Skin epidermis (tissue), 12 donors: ENCODE measurements at regions not wholly inside any gene's neighbourhood (a gene's known extent, or its start where the extent isn't known, plus 50 kb on each side); places are given as distances from the start of the nearest gene placed in this dataset.
A peak's percentile ranks its signal among the peaks of the same experiment; 100 is the strongest.
"Not testable (repeated sequence)": the region's sequence is repeated elsewhere in the genome, so short reads cannot be mapped to it uniquely, and the experiment has no call there.

Experiments used
- H3K27ac ChIP-seq, 21 experiments: fragments of 200-600 bp; sonication (generic) in 11 of 21; one replicate each; pipeline ENCODE4 v1.5.0; 2020; ENCODE audit warnings: mild to moderate bottlenecking in 3 of 21, inconsistent platforms in 2 of 21, moderate library complexity in 2 of 21
- H3K4me3 ChIP-seq, 7 experiments: fragments of 200-600 bp; sonication (generic) in 2 of 7; one replicate each; pipeline ENCODE4 v1.5.0; 2020; ENCODE audit warnings: inconsistent platforms in 2 of 7, mild to moderate bottlenecking in 2 of 7, moderate library complexity in 1 of 7

DNA sequence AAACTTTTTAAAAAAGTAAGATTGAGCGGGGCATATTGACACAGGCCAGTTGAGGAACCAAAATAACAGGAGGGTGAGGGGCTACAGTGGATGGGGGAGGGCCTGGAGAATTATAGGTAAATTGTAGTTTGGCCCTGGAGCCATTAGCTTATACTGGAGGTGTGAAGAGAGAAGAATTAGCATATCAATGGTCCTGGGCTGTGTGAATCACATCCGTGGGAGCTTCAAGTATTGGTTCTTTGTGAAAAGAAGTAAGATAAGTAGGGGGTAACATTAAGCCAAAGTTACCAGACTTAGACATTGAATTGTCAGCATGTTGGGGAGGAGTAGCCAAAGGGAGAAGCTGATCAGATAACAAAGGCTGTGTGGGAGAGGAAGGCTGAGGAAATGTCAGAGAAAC, 1085.2 kb upstream of the AMELY start:
- Histone ChIP-seq H3K27ac (no peak overlapping the region), H3K4me3 (no peak overlapping the region)

GRCh38 chrY:7994781-7995180, 1083.2 kb upstream of the AMELY start:
- H3K27ac ChIP-seq: not testable (repeated sequence)

DNA sequence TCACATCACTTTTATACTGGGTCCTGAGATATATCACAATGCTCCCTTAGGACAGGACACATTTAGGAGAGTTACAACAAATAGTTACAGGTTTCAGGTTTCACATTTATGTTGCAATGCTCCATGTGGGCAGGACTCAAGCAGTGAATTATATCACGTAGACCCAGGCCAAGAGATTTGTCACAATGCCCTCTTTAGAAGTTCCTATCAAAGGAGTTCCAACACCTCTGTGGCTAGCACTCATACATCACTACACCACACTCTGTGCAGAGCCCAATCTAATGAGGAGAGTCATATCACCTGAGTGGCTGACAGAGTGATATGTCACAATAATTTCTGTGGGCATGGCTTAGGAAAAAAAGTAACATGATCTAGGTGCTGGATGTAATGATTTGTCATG, 1068.2 kb upstream of the AMELY start:
- no peak overlapping the region for H3K27ac ChIP-seq

More at GRCh38 chrY:7994781-7995180, 1083.2 kb upstream of the AMELY start:
- H3K4me3 ChIP-seq: not testable (repeated sequence)

GRCh38 chrY:7977301-7977700, 1065.7 kb upstream of the AMELY start:
- H3K27ac ChIP-seq: no peak overlapping the region
- no peak overlapping the region for H3K4me3 ChIP-seq

More for the DNA sequence above, 1068.2 kb upstream of the AMELY start:
- H3K4me3 ChIP-seq: no peak overlapping the region

DNA sequence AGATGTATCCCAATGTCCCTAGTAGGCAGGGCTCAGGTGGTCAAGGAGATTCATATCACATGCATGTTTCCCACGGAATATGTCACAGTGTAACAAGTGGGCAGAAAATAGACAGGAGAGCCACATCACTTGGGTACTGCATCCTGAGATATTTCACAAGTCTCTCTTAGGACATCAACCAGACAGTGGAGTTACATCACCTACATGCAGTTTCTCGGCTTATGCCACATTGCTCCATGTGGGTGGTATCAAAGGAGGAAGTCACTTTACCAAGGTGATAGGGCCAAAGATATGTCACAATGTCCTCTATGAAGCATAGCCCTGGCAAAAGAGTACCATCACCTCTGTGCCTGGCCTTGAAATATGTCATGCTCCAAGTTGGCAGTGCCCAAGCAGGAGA, 1056.7 kb upstream of the AMELY start:
- Histone ChIP-seq H3K27ac (no peak overlapping the region), H3K4me3 (no peak overlapping the region)

- no peak overlapping the region for H3K27ac ChIP-seq
- H3K4me3 ChIP-seq: no peak overlapping the region
Observed at GRCh38 chrY:7966916-7967315, 1055.4 kb upstream of the AMELY start.

DNA sequence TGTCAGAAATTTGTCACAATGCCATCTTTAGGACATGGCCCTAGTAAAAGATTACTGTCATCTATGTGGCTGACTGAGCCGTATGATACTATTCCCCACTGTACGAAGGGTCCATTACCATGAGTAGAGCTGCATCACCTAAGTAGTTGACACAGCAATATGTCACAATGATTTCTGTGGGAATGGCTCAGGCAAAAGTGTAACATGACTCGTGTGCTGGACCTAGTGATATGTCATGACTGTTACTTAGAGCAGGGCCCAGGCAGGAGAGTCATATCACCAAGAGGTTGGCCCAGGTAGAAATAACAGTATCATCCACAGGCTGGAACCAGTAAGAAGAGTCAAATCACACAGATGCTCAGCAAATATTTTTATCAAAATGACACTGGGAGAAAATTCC, 1051.8 kb upstream of the AMELY start:
- Histone ChIP-seq H3K4me3 (no peak overlapping the region), H3K27ac (no peak overlapping the region)

- no peak overlapping the region for H3K4me3 ChIP-seq
- H3K27ac ChIP-seq: no peak overlapping the region
Observed at GRCh38 chrY:7962350-7962749, 1050.8 kb upstream of the AMELY start.

- Histone ChIP-seq H3K4me3 (no peak overlapping the region), H3K27ac (no peak overlapping the region)
Observed at GRCh38 chrY:7961811-7962210, 1050.3 kb upstream of the AMELY start.

DNA sequence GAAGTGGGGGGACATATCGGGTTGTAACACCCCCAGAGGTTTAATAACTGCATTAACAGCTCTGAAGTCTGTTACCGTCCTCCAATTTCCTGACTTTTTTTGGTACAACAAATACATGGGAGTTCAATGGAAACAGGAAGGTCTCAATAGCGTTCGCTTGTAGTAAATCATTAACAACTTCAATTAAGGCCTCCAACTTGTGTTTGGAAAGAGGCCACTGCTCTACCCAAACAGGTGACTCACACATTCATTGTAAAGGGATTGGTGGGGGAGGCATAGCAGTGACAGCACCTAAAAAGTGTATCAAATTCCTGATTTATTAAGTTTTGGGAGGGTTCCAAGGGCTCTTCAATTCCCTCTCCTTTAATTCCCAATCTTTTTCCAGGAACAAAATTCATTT, 1046.2 kb upstream of the AMELY start:
- no peak overlapping the region for H3K27ac ChIP-seq

DNA sequence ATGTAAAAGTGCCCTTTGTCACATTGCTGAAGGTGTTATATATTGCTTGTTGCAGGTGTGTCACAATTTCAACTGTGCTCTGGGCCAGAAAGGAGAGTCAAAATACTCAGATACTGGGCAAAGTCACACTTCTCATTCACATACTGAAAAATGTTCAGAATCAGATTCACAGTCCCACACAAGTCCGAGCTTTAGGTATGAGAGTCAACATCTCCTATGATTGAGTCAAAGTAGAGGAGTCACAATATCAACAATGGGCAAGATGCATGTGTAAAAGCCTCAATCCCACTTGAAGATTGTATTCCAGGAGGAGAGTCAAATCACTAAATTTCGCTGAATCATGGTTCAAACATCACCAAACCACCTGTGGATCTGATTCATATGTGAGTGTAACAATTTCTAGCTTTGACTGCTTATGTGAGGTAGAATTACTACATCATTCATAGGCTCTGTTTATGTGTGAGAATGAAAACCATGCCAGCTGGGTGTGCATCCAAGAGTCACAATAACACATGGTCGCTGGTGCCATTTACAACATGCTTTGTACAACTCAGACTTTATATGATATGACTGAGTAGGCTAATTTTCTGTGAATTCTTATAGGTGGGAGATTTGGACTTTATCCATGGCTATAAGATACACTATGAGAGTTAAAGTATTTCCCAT, 1039.8 kb upstream of the AMELY start:
- Histone ChIP-seq H3K4me3 (no peak overlapping the region), H3K27ac (no peak overlapping the region)

More for the DNA sequence above, 1046.2 kb upstream of the AMELY start:
- H3K4me3 ChIP-seq: no peak overlapping the region

DNA sequence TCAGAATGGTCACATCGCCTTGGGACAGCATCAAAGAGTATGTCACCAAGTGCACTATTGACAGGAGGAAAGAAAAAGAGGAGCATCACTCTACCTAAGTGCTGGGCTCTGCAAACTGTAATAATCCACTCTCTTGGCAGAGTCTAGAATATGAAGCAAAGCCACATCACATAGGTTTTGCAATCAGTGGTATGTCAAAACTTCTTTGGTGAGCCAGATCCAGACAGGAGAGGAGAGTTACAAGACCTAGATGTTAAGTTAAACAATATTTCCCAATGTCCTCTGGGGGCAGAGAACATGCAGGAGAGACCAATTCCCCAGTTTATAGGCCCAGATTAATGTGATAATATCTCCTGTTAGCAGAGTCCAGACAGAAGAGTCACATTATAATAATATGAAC, 1032.6 kb upstream of the AMELY start:
- Histone ChIP-seq H3K27ac (no peak overlapping the region), H3K4me3 (no peak overlapping the region)

DNA sequence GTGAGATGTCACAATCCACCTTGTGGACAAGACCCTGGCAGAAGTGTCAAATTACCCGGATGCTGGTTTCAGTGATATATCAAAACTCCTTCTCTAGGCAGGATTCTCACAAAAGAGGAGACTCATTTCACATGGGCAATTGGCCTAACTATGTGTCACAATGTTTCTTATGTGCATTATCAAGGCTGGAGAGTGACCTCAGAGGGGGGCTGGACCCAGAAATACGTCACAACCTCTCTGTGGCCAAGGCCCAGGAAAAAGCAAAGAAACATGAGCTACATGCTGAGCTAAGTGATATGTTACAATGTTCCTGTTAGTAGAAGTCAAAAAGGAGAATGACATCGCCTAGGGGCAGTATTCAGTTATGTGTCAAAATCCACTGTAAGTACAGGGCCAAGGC, 1031.2 kb upstream of the AMELY start:
- no peak overlapping the region for H3K27ac ChIP-seq
- no peak overlapping the region for H3K4me3 ChIP-seq

DNA sequence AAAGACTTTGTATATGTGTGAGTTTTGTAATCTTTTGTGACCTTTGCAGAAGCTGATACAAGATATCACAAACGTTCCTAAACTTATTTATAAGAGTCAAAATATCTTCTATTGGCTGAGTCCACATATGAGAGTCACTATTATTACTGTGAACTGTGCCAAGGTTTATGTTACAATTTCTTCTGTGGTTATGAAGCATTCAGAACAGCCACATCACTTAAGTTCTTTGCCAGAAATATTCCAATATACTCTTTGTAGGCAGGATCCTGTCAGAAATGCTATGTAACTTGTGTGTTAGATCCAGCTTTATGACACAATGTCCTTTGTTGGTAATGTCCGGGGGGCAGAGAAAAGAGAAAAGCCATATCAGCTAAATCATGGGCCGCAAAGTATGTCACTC, 1030.3 kb upstream of the AMELY start:
- no peak overlapping the region for H3K4me3 ChIP-seq

DNA sequence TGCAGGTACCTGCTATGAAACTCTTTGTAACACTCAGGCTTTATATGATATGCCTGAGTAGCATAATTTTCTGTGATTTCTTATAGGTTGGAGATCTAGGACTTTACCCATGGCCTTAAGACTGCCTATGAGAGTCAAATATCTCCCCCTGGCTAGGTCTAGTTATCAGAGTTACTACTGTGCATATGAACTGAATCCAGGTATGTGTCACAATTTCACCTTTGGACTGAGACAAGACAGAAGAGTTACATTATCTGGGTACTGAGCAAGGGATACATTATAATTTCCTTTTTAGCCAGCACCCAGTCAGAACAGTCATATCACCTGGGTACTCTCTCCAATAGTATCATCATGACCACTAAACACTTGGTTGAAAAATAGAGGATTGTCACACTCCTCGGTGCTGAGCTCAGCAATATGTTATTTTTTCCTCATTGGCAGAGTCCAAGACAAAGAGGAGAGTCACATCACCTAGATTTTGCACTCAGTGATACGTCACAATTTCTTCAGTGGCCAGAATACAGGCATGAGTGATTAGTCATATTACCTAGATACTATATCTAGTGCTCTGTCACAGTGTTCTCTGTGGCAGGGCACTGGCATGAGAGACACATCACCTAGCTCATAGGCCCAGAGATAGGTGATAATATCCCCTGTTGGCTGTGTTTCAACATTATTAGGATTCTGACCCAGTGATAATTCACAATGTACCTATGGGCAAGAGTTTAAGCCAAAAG, 1027.6 kb upstream of the AMELY start:
- no peak overlapping the region for H3K27ac ChIP-seq
- H3K4me3 ChIP-seq: no peak overlapping the region

More for the DNA sequence above, 1030.3 kb upstream of the AMELY start:
- no peak overlapping the region for H3K27ac ChIP-seq

GRCh38 chrY:7936831-7937230, 1025.3 kb upstream of the AMELY start:
- Histone ChIP-seq H3K4me3 (no peak overlapping the region), H3K27ac (peak overlapping the region in 1 of 21 experiments; percentile 41)

DNA sequence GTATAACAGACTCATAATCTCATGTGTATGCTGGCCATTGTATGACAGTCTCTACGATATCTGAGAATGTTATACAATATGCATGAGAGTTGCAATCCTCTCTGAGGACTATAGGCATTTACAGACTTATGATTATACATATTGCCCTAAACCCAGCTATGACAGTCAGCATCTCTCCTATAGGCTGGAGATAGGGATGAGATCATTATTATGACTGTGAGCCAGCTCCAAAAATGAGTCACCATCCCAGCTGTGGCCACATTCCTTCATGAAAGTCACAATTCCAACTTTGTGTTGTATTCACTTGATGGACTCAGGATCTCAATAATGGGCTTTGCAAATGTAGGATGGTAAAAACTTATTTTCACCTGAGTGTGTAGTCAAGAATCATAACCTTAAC, 1024.5 kb upstream of the AMELY start:
- Histone ChIP-seq H3K4me3 (no peak overlapping the region), H3K27ac (no peak overlapping the region)

GRCh38 chrY:7935606-7936005, 1024.1 kb upstream of the AMELY start:
- no peak overlapping the region for H3K4me3 ChIP-seq
- no peak overlapping the region for H3K27ac ChIP-seq

DNA sequence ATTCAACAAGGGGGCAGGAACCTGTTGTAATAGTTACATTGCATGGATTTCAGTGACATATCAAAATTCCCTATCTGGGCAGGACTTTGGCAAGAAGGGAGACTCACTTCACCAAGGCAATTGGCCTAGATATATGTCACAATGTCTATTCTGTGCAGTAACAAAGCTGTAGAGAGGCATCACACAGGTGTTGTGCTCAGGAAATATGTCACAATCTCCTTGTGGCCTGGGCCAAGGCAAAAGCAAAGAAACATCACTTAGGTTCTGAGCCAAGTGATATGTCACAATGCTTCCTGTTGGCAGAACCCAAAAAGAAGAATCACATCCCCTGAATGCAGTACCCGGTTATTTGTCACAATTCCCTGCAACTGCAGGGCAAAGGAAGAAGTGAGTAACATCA, 1020.9 kb upstream of the AMELY start:
- Histone ChIP-seq H3K4me3 (no peak overlapping the region), H3K27ac (no peak overlapping the region)

DNA sequence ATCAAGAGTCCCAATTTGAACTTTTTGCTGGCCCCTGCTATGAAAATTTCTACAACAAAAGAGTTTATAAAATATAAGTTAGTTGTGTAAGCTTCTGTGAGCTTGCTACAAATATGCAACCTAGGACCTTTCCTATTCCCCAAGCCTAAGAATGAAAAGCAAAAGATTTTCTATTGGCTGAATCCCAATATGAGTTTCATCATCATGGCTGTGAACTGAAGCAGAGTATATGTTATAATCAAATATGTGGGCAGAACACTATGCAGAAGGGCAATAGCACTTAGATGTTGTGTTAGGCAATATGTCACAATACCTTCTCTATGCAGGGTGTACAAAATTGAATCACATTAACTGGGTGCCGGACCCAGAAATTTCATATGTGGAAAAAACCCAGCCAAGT, 1018.3 kb upstream of the AMELY start:
- no peak overlapping the region for H3K27ac ChIP-seq

GRCh38 chrY:7924059-7924458, 1012.5 kb upstream of the AMELY start:
- no peak overlapping the region for H3K4me3 ChIP-seq
- no peak overlapping the region for H3K27ac ChIP-seq

More for the DNA sequence above, 1018.3 kb upstream of the AMELY start:
- no peak overlapping the region for H3K4me3 ChIP-seq
